H1 (cell line): ENCODE measurements at regions not wholly inside any gene's neighbourhood (a gene's known extent, or its start where the extent isn't known, plus 50 kb on each side); places are given as distances from the start of the nearest gene placed in this dataset.

ENCODE experiments used
- CTCF ChIA-PET: fragments of 300-600 bp; sonication (Branson Sonifier 250); formaldehyde crosslinking; loops from one replicate; lab custom pipeline; 2021; ENCODE audit not compliant: partially characterized antibody; lab: Charles Lee
- POLR2A ChIA-PET: fragments of 300-600 bp; sonication (Branson Sonifier 250); formaldehyde crosslinking; loops from one replicate; lab custom pipeline; 2021; ENCODE audit warnings: inconsistent platforms; ENCODE audit not compliant: partially characterized antibody; lab: Charles Lee
- DNase-seq, 2 experiments: peaks; one replicate each; pipeline versions ENCODE4 v3.0.0 to v3.0.0-alpha.2; 2010 to 2022; ENCODE audit warnings: low spot score in 2 of 2, low read depth in 1 of 2, mixed read lengths in 1 of 2
- FAIRE-seq: peaks from 2 replicates; lab custom pipeline; 2011; peaks lifted over from hg19 to GRCh38; lab: Jason Lieb, UNC
- H2AFZ ChIP-seq: 2 replicates; pipeline ENCODE4 v1.8.1; 2012; ENCODE audit warnings: low read length, inconsistent platforms
- H2AK5ac ChIP-seq: 2 replicates; pipeline ENCODE4 v1.6.1; 2013; ENCODE audit warnings: low read depth, low read length
- H2BK120ac ChIP-seq: replicated peaks from 2 replicates; pipeline ENCODE3; 2013; ENCODE audit warnings: low read depth, low read length, inconsistent platforms
- H2BK12ac ChIP-seq: 2 replicates; pipeline ENCODE4 v1.6.1; 2013; ENCODE audit warnings: low read depth, low read length
- H2BK15ac ChIP-seq: 2 replicates; pipeline ENCODE4 v1.6.1; 2013; ENCODE audit warnings: low read length
- H2BK20ac ChIP-seq: 2 replicates; pipeline ENCODE4 v1.6.1; 2013; ENCODE audit warnings: low read length
- H2BK5ac ChIP-seq: 2 replicates; pipeline ENCODE4 v1.6.1; 2013; ENCODE audit warnings: low read depth, low read length
- H3K14ac ChIP-seq: 2 replicates; pipeline ENCODE4 v1.6.1; 2013; ENCODE audit warnings: inconsistent platforms; ENCODE audit not compliant: insufficient read length
- H3K18ac ChIP-seq: 2 replicates; pipeline ENCODE4 v1.6.1; 2013; ENCODE audit warnings: low read length; ENCODE audit errors: extremely low read depth
- H3K23ac ChIP-seq: 2 replicates; pipeline ENCODE4 v1.6.1; 2013; ENCODE audit warnings: inconsistent platforms; ENCODE audit not compliant: insufficient read length
- H3K23me2 ChIP-seq: 2 replicates; pipeline ENCODE4 v1.6.1; 2013; ENCODE audit warnings: low read depth, low read length
- H3K27ac ChIP-seq: 2 replicates; pipeline ENCODE4 v1.6.1; 2011; ENCODE audit warnings: low read depth, low read length, inconsistent platforms
- H3K27me3 ChIP-seq, 4 experiments: replicated peaks in 1 of 4; 1 replicate in 1 of 4; 2 replicates in 3 of 4; pipeline versions ENCODE4 v1.6.1 to v1.8.1; 2011 to 2013; ENCODE audit warnings: low read length in 3 of 4, mild to moderate bottlenecking in 3 of 4, inconsistent platforms in 2 of 4, mixed read lengths in 2 of 4, moderate library complexity in 1 of 4; ENCODE audit not compliant: control insufficient read depth in 3 of 4, insufficient read depth in 3 of 4; ENCODE audit errors: extremely low read depth in 1 of 4
- H3K36me3 ChIP-seq, 4 experiments: 2 replicates each; pipeline versions ENCODE4 v1.6.1 to v1.8.1; 2011 to 2013; ENCODE audit warnings: mild to moderate bottlenecking in 4 of 4, low read length in 3 of 4, moderate library complexity in 2 of 4, control low read depth in 1 of 4, inconsistent platforms in 1 of 4; ENCODE audit not compliant: insufficient read depth in 4 of 4, control insufficient read depth in 2 of 4
- H3K4ac ChIP-seq: replicated peaks from 2 replicates; pipeline ENCODE3; 2013; ENCODE audit warnings: low read length, low read depth, mixed read lengths, inconsistent platforms; ENCODE audit not compliant: insufficient read length
- H3K4me1 ChIP-seq, 4 experiments: replicated peaks in 1 of 4; 1 replicate in 1 of 4; 2 replicates in 3 of 4; pipeline versions ENCODE4 v1.6.1 to v1.8.1; 2011 to 2013; ENCODE audit warnings: low read length in 3 of 4, inconsistent platforms in 2 of 4, mixed read lengths in 1 of 4; ENCODE audit not compliant: insufficient read depth in 4 of 4, control insufficient read depth in 3 of 4
- H3K4me2 ChIP-seq, 2 experiments: 2 replicates each; pipeline versions ENCODE4 v1.6.1 to v1.8.1; 2011 to 2013; ENCODE audit warnings: low read depth in 2 of 2, low read length in 2 of 2, control low read depth in 1 of 2, inconsistent platforms in 1 of 2, mild to moderate bottlenecking in 1 of 2; ENCODE audit not compliant: insufficient read depth in 1 of 2
- H3K4me3 ChIP-seq, 4 experiments: fragments of 200-600, 300-600 bp in 1 of 4; sonication (generic), shearing (Covaris generic), sonication (Bioruptor Twin) in 1 of 4; 2 replicates each; pipeline versions ENCODE4 v1.5.1 to v1.8.1; 2011 to 2016; ENCODE audit warnings: low read length in 4 of 4, low read depth in 3 of 4, control low read depth in 2 of 4, inconsistent platforms in 2 of 4, mild to moderate bottlenecking in 2 of 4, mixed read lengths in 1 of 4, moderate library complexity in 1 of 4; ENCODE audit not compliant: insufficient read depth in 2 of 4; ENCODE audit errors: extremely low read depth in 1 of 4
- H3K56ac ChIP-seq: replicated peaks from 2 replicates; pipeline ENCODE3; 2013; ENCODE audit warnings: low read depth, mild to moderate bottlenecking, mixed read lengths, low read length, inconsistent platforms; ENCODE audit not compliant: insufficient read length
- H3K79me1 ChIP-seq: 2 replicates; pipeline ENCODE4 v1.6.1; 2013; ENCODE audit warnings: low read depth, low read length, control low read depth
- H3K79me2 ChIP-seq, 2 experiments: 2 replicates each; pipeline versions ENCODE4 v1.6.1 to v1.8.1; 2012 to 2013; ENCODE audit warnings: low read length in 2 of 2, mild to moderate bottlenecking in 2 of 2, inconsistent platforms in 1 of 2; ENCODE audit not compliant: insufficient read depth in 2 of 2, control insufficient read depth in 1 of 2
- H3K9ac ChIP-seq, 4 experiments: replicated peaks in 1 of 4; 1 replicate in 1 of 4; 2 replicates in 3 of 4; pipeline versions ENCODE4 v1.6.1 to v1.8.1; 2011 to 2013; ENCODE audit warnings: low read depth in 3 of 4, low read length in 3 of 4, control low read depth in 2 of 4, mild to moderate bottlenecking in 2 of 4, moderate library complexity in 2 of 4, inconsistent platforms in 1 of 4; ENCODE audit errors: extremely low read depth in 1 of 4
- H3K9me3 ChIP-seq, 2 experiments: 2 replicates each; pipeline versions ENCODE4 v1.6.1 to v1.8.1; 2012 to 2013; ENCODE audit warnings: mild to moderate bottlenecking in 2 of 2, moderate library complexity in 2 of 2, control low read depth in 1 of 2, inconsistent platforms in 1 of 2, low read depth in 1 of 2, low read length in 1 of 2, mixed read lengths in 1 of 2; ENCODE audit not compliant: insufficient read depth in 2 of 2
- H4K20me1 ChIP-seq, 2 experiments: replicated peaks in 1 of 2; 2 replicates each; pipeline versions ENCODE3 to v1.8.1; 2011 to 2013; ENCODE audit warnings: inconsistent platforms in 2 of 2, low read length in 2 of 2, mild to moderate bottlenecking in 1 of 2; ENCODE audit not compliant: insufficient read depth in 2 of 2, control insufficient read depth in 1 of 2
- H4K5ac ChIP-seq: 2 replicates; pipeline ENCODE4 v1.6.1; 2013; ENCODE audit warnings: low read length, low read depth, mixed read lengths, inconsistent platforms; ENCODE audit not compliant: insufficient read length
- H4K8ac ChIP-seq: 2 replicates; pipeline ENCODE4 v1.8.0; 2013; ENCODE audit warnings: mild to moderate bottlenecking, moderate library complexity, low read length, inconsistent platforms; ENCODE audit not compliant: insufficient read depth; ENCODE audit errors: extremely low read depth
- H4K91ac ChIP-seq: replicated peaks from 2 replicates; pipeline ENCODE3; 2013; ENCODE audit warnings: low read length, mixed read lengths, inconsistent platforms; ENCODE audit not compliant: insufficient read length
- CBX5 ChIP-seq: fragments of 300-800, 300-1000 bp; sonication (generic); IDR thresholded peaks from 2 replicates; pipeline ENCODE4 v1.7.1; 2016; ENCODE audit warnings: antibody characterized with exemption, low read length, low read depth
- CBX8 ChIP-seq: fragments of 300-800, 300-1000 bp; sonication (generic); IDR thresholded peaks from 2 replicates; pipeline ENCODE4 v1.7.1; 2016; ENCODE audit warnings: low read depth, low read length, borderline replicate concordance
- CEBPB ChIP-seq: IDR thresholded peaks from 2 replicates; pipeline ENCODE4 v1.6.1; 2012; ENCODE audit warnings: low read depth, low read length
- CHD1 ChIP-seq: IDR thresholded peaks from 2 replicates; pipeline ENCODE4 v1.6.1; 2012; ENCODE audit warnings: low read depth, low read length, improper control_type of control experiment
- CTBP2 ChIP-seq: IDR thresholded peaks from 2 replicates; pipeline ENCODE4 v1.7.0; 2011; ENCODE audit warnings: borderline replicate concordance, mild to moderate bottlenecking, moderate library complexity, mixed read lengths, low read length; ENCODE audit not compliant: insufficient read depth, insufficient read length
- NANOG ChIP-seq: IDR thresholded peaks from 2 replicates; pipeline ENCODE4 v1.6.1; 2011; ENCODE audit warnings: low read length, low read depth, mild to moderate bottlenecking, inconsistent platforms; ENCODE audit not compliant: insufficient read depth, poor library complexity, severe bottlenecking
- POLR2AphosphoS5 ChIP-seq: IDR thresholded peaks from 2 replicates; pipeline ENCODE4 v1.6.1; 2011; ENCODE audit warnings: low read depth, low read length
- RFX5 ChIP-seq: IDR thresholded peaks from 2 replicates; pipeline ENCODE4 v1.6.1; 2011; ENCODE audit warnings: low read depth, low read length, improper control_type of control experiment, borderline replicate concordance
- SAP30 ChIP-seq: fragments of 300-600 bp; sonication (generic); IDR thresholded peaks from 2 replicates; pipeline ENCODE4 v1.7.1; 2012; ENCODE audit warnings: low read length, moderate library complexity, mild to moderate bottlenecking, inconsistent platforms; ENCODE audit not compliant: insufficient read depth, insufficient replicate concordance
- SIN3A ChIP-seq, 2 experiments: IDR thresholded peaks in 1 of 2; conservative IDR thresholded peaks in 1 of 2; 2 replicates each; pipeline ENCODE4 v1.6.1; 2011 to 2012; ENCODE audit warnings: low read length in 2 of 2, improper control_type of control experiment in 1 of 2, low read depth in 1 of 2, mild to moderate bottlenecking in 1 of 2
- SIRT6 ChIP-seq: IDR thresholded peaks from one replicate; pipeline ENCODE4 v1.7.1; 2012; ENCODE audit warnings: low read length, inconsistent platforms
- SIX5 ChIP-seq: IDR thresholded peaks from 2 replicates; pipeline ENCODE4 v1.6.1; 2011; ENCODE audit warnings: mild to moderate bottlenecking, low read depth, low read length
- SP1 ChIP-seq: IDR thresholded peaks from 2 replicates; pipeline ENCODE4 v1.6.1; 2011; ENCODE audit warnings: low read depth, low read length
- SP2 ChIP-seq: IDR thresholded peaks from 2 replicates; pipeline ENCODE4 v1.6.1; 2012; ENCODE audit warnings: mild to moderate bottlenecking, low read length, inconsistent platforms
- SUZ12 ChIP-seq: fragments of 200-600 bp; sonication (generic); IDR thresholded peaks from 2 replicates; pipeline ENCODE4 v1.6.1; 2012; ENCODE audit warnings: mild to moderate bottlenecking, inconsistent platforms, low read length, moderate library complexity, mixed read lengths
- WGBS, 2 experiments: shearing (Covaris generic) in 1 of 2; methylation state at CpG; one replicate each; pipeline versions ENCODE4 v1.1.6 to v1.1.7; 2013 to 2015; ENCODE audit warnings: low lambda C conversion rate in 2 of 2, mixed read lengths in 2 of 2, inconsistent platforms in 1 of 2, low coverage in 1 of 2, missing lambda C conversion rate in 1 of 2; ENCODE audit not compliant: insufficient replicate concordance in 2 of 2, insufficient coverage in 1 of 2, insufficient read length in 1 of 2; ENCODE audit errors: extremely low coverage in 1 of 2, missing lambda C conversion rate in 1 of 2; 5-methylcytosine and 5-hydroxymethylcytosine counted together

DNA sequence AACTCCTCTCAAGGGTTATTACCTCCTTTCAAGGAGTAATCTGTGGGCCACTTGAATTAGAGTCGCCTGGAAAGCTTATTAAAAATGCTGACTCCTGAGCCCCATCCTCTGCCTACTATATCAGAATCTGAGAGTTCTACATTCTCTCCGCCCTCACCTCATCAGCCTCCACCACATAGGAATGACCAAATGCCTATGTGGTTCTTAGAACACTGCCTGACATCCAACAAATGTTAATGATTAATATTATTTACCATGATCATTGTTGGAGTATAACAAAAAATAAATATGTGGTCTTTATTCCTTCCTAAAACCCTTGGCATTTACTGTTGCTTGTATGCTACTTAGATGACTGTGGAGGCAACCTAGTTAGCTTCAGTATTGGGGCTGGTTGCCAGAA, 91.9 kb downstream of the BBS10 start:
- H3K4me3 ChIP-seq: no peak overlapping the region
- no peak overlapping the region for H2AK5ac ChIP-seq
- FAIRE-seq: no peak
- H2BK15ac ChIP-seq: no peak overlapping the region
- H4K20me1 ChIP-seq: no peaks in the 10 kb centered on the region
- H3K4me1 ChIP-seq: no peaks in the 10 kb centered on the region
- H3K23ac ChIP-seq: no peak overlapping the region
- H2BK20ac ChIP-seq: no peak overlapping the region
- H4K91ac ChIP-seq: no peak overlapping the region
- H3K27me3 ChIP-seq: no peaks in the 10 kb centered on the region
- no peak overlapping the region for H3K4ac ChIP-seq
- TF ChIP-seq CBX8 (no peak), CTBP2 (no peak), NANOG (no peak), SAP30 (no peak), RFX5 (no peak), SP2 (no peak), SP1 (no peak), CBX5 (no peak), POLR2AphosphoS5 (no peak), CEBPB (no peak), SIN3A (conservative IDR thresholded peaks at IDR 0.05 in 1 of 2, IDR thresholded peaks at IDR 0.05 in 1 of 2; ENCODE audit: low read depth in 1 of 2, low read length in 2 of 2) (no peak), SIX5 (no peak), CHD1 (no peak), SUZ12 (no peak), SIRT6 (no peak)
- TF ChIP-seq, all 59 proteins: peak for 0
- no peak for DNase-seq
- WGBS, 2 experiments: 84% methylated on average over 2 of the region's 2 CpGs; no CpG with 5 or more reads in 1 of the 2 experiments
- no peak overlapping the region for H3K56ac ChIP-seq
- H3K27ac ChIP-seq: no peak overlapping the region
- no peak overlapping the region for H2BK5ac ChIP-seq
- no peaks in the 10 kb centered on the region for H3K79me2 ChIP-seq
- ChIA-PET POLR2A (no interaction called here), CTCF (no interaction called here)
- H3K9ac ChIP-seq: no peak overlapping the region
- H3K79me1 ChIP-seq: no peaks in the 10 kb centered on the region
- H3K4me2 ChIP-seq: no peak overlapping the region
- no peaks in the 10 kb centered on the region for H3K36me3 ChIP-seq
- no peak overlapping the region for H2AFZ ChIP-seq
- no peaks in the 10 kb centered on the region for H3K9me3 ChIP-seq
- no peak overlapping the region for H4K8ac ChIP-seq
- no peaks in the 10 kb centered on the region for H3K23me2 ChIP-seq
- no peak overlapping the region for H3K14ac ChIP-seq
- no peak overlapping the region for H2BK12ac ChIP-seq
- H2BK120ac ChIP-seq: no peak overlapping the region
- H4K5ac ChIP-seq: no peak overlapping the region
- no peak overlapping the region for H3K18ac ChIP-seq
